WTC11 (cell line): ENCODE measurements at regions not wholly inside any gene's neighbourhood (a gene's known extent, or its start where the extent isn't known, plus 50 kb on each side); places are given as distances from the start of the nearest gene placed in this dataset.

Source experiments
- CREB1 ChIP-seq: sonication (generic); formaldehyde crosslinking; IDR thresholded peaks from 2 replicates; pipeline ENCODE4 v1.8.0; 2023; ENCODE audit warnings: mild to moderate bottlenecking, missing genetic modification reagents
- IRF2 ChIP-seq: sonication (generic); formaldehyde crosslinking; IDR thresholded peaks from 2 replicates; pipeline ENCODE4 v1.8.0; 2022; ENCODE audit warnings: low read depth, missing genetic modification reagents, borderline replicate concordance
- JUN ChIP-seq: sonication (generic); formaldehyde crosslinking; IDR thresholded peaks from 2 replicates; pipeline ENCODE4 v1.8.0; 2023; ENCODE audit warnings: mild to moderate bottlenecking, missing genetic modification reagents
- NR1H2 ChIP-seq: sonication (generic); formaldehyde crosslinking; IDR thresholded peaks from 2 replicates; pipeline ENCODE4 v1.9.0; 2021; ENCODE audit warnings: mild to moderate bottlenecking, moderate library complexity, missing genetic modification reagents
- NR3C1 ChIP-seq: sonication (generic); formaldehyde crosslinking; conservative IDR thresholded peaks from 2 replicates; pipeline ENCODE4 v1.8.1; 2023; ENCODE audit warnings: low read depth, mild to moderate bottlenecking, missing genetic modification reagents
- ZNF121 ChIP-seq: sonication (generic); formaldehyde crosslinking; IDR thresholded peaks from 2 replicates; pipeline ENCODE4 v1.8.0; 2023; ENCODE audit warnings: missing genetic modification reagents
- TF ChIP-seq, protein P1 (sequence below): sonication (generic); formaldehyde crosslinking; IDR thresholded peaks from 2 replicates; pipeline ENCODE4 v1.8.1; 2022; ENCODE audit warnings: mild to moderate bottlenecking, moderate library complexity, missing genetic modification reagents
- TF ChIP-seq, protein P2 (sequence below): sonication (generic); formaldehyde crosslinking; IDR thresholded peaks from 2 replicates; pipeline ENCODE4 v1.8.1; 2023; ENCODE audit warnings: mild to moderate bottlenecking, missing genetic modification reagents, borderline replicate concordance
- TF ChIP-seq, protein P3 (sequence below): sonication (generic); formaldehyde crosslinking; conservative IDR thresholded peaks from 2 replicates; pipeline ENCODE4 v1.8.1; 2023; ENCODE audit warnings: mild to moderate bottlenecking, low read depth, missing genetic modification reagents, moderate library complexity
- TF ChIP-seq, protein P4 (sequence below): fragments of 200-600 bp; IDR thresholded peaks from 2 replicates; pipeline ENCODE4 v1.8.0; 2022; ENCODE audit warnings: antibody characterized with exemption
- TF ChIP-seq, protein P5 (sequence below): fragments of 250-450 bp; sonication (Bioruptor Pico); IDR thresholded peaks from 2 replicates; pipeline ENCODE4 v1.9.0; 2021; ENCODE audit warnings: moderate library complexity, mild to moderate bottlenecking, inconsistent platforms, borderline replicate concordance

DNA sequence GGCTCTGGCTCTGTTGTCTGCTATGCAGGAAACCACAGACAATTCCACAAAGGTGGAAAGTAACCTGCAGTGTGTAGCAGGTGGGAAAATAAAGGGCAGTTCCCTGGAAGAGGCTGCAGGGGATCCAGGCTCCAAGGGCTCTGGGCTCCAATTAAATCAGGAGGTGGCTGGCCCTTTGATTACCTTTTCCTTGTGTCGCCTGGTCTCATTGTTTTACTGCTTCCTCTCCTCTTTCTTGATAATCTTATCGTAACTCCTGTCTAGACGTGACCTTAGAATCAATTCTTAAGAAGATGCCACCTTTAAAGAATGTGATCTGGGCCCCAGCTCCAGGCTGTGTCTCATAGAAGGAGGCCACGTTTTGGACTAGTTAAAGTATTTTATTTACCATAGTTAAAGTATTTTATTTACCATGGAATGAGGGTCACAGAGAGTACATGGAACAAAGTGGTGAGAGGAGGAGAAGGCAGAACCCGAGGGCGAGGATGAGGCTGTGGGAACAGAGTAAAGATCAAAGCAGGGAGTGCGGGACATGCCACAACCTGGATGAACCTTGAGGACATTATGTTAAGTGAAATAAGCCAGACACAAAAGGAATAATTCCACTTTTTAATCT is 237.5 kb upstream of the STT3B start:
- TF ChIP-seq, protein P1, sequence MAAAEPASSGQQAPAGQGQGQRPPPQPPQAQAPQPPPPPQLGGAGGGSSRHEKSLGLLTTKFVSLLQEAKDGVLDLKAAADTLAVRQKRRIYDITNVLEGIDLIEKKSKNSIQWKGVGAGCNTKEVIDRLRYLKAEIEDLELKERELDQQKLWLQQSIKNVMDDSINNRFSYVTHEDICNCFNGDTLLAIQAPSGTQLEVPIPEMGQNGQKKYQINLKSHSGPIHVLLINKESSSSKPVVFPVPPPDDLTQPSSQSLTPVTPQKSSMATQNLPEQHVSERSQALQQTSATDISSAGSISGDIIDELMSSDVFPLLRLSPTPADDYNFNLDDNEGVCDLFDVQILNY: no peak
- TF ChIP-seq, protein P2, sequence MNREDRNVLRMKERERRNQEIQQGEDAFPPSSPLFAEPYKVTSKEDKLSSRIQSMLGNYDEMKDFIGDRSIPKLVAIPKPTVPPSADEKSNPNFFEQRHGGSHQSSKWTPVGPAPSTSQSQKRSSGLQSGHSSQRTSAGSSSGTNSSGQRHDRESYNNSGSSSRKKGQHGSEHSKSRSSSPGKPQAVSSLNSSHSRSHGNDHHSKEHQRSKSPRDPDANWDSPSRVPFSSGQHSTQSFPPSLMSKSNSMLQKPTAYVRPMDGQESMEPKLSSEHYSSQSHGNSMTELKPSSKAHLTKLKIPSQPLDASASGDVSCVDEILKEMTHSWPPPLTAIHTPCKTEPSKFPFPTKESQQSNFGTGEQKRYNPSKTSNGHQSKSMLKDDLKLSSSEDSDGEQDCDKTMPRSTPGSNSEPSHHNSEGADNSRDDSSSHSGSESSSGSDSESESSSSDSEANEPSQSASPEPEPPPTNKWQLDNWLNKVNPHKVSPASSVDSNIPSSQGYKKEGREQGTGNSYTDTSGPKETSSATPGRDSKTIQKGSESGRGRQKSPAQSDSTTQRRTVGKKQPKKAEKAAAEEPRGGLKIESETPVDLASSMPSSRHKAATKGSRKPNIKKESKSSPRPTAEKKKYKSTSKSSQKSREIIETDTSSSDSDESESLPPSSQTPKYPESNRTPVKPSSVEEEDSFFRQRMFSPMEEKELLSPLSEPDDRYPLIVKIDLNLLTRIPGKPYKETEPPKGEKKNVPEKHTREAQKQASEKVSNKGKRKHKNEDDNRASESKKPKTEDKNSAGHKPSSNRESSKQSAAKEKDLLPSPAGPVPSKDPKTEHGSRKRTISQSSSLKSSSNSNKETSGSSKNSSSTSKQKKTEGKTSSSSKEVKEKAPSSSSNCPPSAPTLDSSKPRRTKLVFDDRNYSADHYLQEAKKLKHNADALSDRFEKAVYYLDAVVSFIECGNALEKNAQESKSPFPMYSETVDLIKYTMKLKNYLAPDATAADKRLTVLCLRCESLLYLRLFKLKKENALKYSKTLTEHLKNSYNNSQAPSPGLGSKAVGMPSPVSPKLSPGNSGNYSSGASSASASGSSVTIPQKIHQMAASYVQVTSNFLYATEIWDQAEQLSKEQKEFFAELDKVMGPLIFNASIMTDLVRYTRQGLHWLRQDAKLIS (CRISPR knock-in tag): no peak
- TF ChIP-seq, protein P3, sequence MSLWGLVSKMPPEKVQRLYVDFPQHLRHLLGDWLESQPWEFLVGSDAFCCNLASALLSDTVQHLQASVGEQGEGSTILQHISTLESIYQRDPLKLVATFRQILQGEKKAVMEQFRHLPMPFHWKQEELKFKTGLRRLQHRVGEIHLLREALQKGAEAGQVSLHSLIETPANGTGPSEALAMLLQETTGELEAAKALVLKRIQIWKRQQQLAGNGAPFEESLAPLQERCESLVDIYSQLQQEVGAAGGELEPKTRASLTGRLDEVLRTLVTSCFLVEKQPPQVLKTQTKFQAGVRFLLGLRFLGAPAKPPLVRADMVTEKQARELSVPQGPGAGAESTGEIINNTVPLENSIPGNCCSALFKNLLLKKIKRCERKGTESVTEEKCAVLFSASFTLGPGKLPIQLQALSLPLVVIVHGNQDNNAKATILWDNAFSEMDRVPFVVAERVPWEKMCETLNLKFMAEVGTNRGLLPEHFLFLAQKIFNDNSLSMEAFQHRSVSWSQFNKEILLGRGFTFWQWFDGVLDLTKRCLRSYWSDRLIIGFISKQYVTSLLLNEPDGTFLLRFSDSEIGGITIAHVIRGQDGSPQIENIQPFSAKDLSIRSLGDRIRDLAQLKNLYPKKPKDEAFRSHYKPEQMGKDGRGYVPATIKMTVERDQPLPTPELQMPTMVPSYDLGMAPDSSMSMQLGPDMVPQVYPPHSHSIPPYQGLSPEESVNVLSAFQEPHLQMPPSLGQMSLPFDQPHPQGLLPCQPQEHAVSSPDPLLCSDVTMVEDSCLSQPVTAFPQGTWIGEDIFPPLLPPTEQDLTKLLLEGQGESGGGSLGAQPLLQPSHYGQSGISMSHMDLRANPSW (CRISPR knock-in tag): no peak
- TF ChIP-seq, protein P4, sequence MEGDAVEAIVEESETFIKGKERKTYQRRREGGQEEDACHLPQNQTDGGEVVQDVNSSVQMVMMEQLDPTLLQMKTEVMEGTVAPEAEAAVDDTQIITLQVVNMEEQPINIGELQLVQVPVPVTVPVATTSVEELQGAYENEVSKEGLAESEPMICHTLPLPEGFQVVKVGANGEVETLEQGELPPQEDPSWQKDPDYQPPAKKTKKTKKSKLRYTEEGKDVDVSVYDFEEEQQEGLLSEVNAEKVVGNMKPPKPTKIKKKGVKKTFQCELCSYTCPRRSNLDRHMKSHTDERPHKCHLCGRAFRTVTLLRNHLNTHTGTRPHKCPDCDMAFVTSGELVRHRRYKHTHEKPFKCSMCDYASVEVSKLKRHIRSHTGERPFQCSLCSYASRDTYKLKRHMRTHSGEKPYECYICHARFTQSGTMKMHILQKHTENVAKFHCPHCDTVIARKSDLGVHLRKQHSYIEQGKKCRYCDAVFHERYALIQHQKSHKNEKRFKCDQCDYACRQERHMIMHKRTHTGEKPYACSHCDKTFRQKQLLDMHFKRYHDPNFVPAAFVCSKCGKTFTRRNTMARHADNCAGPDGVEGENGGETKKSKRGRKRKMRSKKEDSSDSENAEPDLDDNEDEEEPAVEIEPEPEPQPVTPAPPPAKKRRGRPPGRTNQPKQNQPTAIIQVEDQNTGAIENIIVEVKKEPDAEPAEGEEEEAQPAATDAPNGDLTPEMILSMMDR: no peak
- TF ChIP-seq, protein P5, sequence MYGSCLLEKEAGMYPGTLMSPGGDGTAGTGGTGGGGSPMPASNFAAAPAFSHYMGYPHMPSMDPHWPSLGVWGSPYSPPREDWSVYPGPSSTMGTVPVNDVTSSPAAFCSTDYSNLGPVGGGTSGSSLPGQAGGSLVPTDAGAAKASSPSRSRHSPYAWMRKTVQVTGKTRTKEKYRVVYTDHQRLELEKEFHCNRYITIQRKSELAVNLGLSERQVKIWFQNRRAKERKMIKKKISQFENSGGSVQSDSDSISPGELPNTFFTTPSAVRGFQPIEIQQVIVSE (CRISPR knock-in tag): no peak
- TF ChIP-seq CREB1 (CRISPR knock-in tag) (no peak), NR1H2 (no peak), NR3C1 (no peak), IRF2 (CRISPR knock-in tag) (no peak), ZNF121 (CRISPR knock-in tag) (no peak), JUN (CRISPR knock-in tag) (no peak)
